HG02870 (cell line): ENCODE measurements at regions not wholly inside any gene's neighbourhood (a gene's known extent, or its start where the extent isn't known, plus 50 kb on each side); places are given as distances from the start of the nearest gene placed in this dataset.

Experiments used
- ATAC-seq: cut with Tn5 transposase; IDR thresholded peaks from one replicate; pipeline ENCODE4 v1.9.1; 2021; ENCODE audit warnings: mild to moderate bottlenecking, moderate library complexity; ENCODE audit not compliant: unreplicated experiment

GRCh38 chr5:26681861-26682260, 356.5 kb downstream of the CDH9 start:
- ATAC-seq = no peak

DNA sequence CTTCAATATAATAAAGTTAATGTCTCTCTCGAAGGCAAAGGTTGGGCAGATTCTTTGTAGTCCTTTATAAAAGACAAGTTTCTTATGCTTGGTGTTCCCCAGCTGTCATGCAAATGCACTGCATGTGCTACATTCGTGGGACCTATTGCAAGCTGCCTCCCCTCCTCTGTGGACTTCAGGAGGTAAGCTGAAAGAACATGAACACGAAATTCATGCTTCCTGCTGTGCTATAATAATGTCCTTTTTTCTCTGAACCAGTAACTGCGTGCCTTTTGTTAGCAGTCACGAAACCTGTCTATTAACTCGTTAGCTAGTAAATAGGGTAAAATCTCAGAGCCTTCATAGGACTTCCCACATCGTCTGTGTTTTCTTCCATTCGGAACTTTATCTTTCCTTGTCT, 363.5 kb downstream of the CDH9 start:
- no peak for ATAC-seq

DNA sequence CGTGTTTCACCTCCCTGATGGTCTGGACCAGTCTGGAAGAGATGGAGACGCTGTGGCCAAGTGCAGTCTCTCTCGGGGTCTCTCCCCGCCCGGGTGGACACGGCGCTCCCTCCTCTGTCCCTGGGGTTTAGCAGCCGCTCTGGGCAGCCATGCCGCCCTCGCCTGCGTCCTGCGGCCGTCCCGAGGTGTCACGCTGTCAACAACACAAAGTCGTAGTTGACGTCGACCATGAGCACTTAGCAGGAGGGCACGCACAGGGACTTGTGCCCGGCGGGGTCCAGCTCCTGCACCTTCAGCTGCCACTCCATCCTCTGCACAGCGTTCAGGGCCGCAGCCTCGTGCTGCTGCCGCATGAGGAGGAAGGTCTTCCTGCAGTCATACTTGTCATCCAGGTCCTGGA, 368.9 kb downstream of the CDH9 start:
- no peak for ATAC-seq

- ATAC-seq = no peak
Observed at GRCh38 chr5:26669031-26669430, 369.4 kb downstream of the CDH9 start.

DNA sequence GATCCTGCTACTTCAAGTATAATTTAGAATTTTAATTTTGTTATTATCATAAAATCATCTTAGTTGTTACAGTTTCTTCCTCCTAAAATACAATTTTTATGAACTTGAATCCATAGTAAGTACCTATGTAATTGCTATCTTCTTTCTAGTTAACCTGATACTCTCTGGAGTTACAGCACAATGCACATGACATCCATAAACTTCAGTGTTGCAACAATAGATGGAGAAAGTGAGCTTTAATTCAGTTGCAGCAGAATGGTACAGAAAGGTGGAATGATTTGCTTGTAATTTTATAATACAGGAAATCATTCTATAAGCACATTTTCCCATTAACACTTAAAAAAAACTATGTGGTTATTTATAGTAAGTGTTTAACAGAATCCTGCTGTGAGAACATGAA, 372.0 kb downstream of the CDH9 start:
- ATAC-seq = no peak

DNA sequence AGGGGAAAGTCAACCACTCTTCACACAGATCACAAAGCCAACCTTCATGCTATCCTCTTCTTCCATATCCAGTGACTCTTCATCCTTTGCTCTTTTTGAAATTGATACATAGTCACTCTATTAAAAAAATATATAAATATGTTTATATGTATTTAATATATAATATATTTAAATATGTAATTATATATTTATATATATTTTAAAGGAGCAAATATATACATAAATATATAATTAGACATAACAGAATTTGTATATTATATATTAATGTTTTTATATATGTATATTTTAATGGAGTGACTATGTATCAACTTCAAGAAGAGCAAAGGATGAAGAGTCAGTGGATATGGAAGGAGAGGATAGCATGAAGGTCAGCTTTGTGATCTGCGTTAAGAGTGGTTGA, 374.9 kb downstream of the CDH9 start:
- no peak for ATAC-seq

DNA sequence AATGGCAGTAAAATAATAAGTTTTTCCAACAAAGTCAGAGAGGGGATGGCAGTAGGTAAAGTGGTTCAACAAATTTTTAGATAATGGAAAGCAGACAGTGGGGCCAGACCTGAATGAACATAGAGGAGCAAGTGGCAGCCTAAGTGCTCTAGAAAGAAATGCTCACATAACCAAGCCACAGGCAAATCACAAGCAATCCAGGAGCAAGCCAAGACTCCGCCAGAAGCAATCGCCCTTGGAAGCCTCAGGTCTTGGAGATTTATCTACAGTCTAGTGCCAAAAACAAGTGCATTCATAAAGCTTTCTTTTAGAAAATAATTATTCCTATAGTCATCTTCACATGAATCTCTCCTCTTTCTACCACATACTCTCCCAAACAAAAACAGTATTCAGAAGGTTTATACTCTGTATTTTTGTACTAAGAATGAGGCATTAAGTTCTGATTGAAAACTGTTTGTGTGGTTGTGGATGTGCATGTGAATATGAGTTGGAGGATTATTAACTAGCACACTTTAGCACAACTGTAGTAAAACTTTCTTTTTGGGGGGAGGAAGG, 375.5 kb downstream of the CDH9 start:
- ATAC-seq = no peak

DNA sequence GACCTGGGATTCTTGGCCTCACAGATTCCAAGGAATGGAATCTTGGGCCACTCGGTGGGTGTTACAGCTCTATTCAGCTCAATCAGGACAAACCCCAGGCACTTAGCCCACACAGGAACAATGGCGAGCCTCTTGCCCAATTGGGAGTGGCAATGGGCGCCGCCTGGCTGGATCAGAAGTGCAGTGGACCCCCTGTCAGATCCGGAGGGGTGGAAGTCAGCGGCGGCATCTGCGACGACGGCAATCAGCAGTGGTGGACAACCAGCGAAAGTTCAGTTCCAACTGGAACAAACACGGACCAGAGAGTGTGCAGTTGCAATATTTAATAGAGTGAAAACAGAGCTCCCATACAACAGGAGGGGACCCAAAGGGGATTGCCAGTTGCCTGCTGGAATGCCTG, 378.3 kb downstream of the CDH9 start:
- no peak for ATAC-seq

DNA sequence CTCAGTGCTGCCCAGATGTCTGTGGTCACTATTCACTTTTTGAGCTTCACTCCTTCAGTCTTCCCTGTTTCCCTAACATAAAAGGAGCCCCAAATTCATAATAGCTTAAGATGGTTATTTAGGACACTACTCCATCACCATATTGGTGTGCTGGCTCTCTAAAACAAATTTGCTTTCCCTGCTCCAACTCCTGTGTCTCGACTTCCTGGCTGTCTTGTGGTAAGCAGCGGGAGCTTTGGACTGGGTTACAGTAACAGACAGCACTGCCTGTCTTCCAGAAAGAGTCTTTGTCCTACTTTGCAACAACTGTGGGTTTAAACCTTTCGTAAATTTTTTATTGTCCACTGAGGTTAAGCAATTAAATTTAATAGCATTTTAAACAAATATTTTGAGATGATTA, 389.4 kb downstream of the CDH9 start:
- ATAC-seq = no peak

DNA sequence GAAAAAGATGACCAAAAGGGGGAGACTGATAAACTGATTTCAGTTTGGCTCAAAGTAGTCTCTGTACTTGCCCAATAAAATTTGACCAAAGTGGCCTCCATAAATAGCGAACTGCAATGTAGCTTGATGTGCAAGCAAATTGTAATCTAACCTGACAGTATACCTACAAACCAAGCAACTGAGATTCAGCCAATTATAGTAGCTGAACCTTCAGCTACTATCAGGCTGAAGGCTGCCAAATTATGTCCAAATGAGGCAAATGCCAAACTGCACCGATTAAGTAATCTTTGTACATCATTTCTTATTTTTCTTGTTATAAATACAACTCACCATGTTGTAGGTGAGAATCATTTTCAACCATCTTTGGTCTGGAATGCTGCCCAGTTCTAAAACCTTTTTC, 390.6 kb downstream of the CDH9 start:
- ATAC-seq = no peak

- no peak for ATAC-seq
Observed at GRCh38 chr5:26645659-26646058, 392.7 kb downstream of the CDH9 start.

- ATAC-seq = no peak
Observed at GRCh38 chr5:26641492-26641891, 396.9 kb downstream of the CDH9 start.

GRCh38 chr5:26625099-26625498, 413.3 kb downstream of the CDH9 start:
- no peak for ATAC-seq

- ATAC-seq = no peak
Observed at GRCh38 chr5:26622947-26623346, 415.4 kb downstream of the CDH9 start.

- ATAC-seq = no peak
Observed at GRCh38 chr5:26610577-26610976, 427.8 kb downstream of the CDH9 start.

DNA sequence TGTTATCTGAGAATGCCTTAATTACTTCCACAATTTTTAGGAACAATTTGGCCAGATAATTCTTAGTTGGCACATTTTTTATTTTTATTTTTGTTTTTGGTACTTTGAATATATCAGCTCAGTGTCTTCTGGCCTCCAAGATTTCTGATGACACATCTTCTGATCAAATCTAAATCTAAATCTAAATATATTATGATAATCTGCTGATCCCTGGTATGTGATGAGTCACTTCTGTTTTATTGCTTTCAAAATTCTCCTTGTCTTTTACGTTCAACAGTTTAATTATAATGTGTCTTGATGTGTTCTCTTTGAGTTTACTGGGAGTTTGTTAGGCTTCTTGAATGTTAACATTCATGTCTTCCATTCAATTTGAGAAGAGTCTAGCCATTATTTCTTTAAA, 436.8 kb downstream of the CDH9 start:
- no peak for ATAC-seq

- ATAC-seq = no peak
Observed at GRCh38 chr5:26582350-26583045, 455.9 kb downstream of the CDH9 start.

GRCh38 chr5:26579712-26580111, 458.7 kb downstream of the CDH9 start:
- ATAC-seq = no peak

- no peak for ATAC-seq
Observed at GRCh38 chr5:26578002-26578401, 460.4 kb downstream of the CDH9 start.

GRCh38 chr5:26572480-26572879, 465.9 kb downstream of the CDH9 start:
- ATAC-seq = no peak

DNA sequence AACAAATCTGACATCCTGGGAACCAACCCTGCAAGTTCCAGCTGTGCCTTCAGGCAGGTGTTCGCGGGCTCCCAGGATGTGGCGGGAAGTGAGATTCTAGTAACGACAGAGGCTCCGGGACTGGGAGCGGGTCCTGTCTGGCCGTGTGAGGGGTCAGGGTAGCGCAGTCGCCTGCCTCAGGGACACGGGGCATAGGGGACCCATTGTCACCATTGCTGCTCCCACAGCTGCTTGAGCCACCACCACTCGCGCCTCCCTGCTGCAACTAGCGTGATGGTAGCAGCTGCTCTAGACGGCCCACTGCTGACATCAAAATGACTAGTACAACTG, 468.5 kb downstream of the CDH9 start:
- ATAC-seq = no peak

- ATAC-seq = no peak
Observed at GRCh38 chr5:26569241-26569928, 469.0 kb downstream of the CDH9 start.

GRCh38 chr5:26568316-26568715, 470.1 kb downstream of the CDH9 start:
- no peak for ATAC-seq
